GM12878 (cell line): ENCODE measurements at regions not wholly inside any gene's neighbourhood (a gene's known extent, or its start where the extent isn't known, plus 50 kb on each side); places are given as distances from the start of the nearest gene placed in this dataset.

ENCODE experiments used
- ATAC-seq: fragments of 200-7000 bp; cut with Tn5 transposase; 3 replicates; pipeline ENCODE4 v1.9.1; 2020; ENCODE audit warnings: mild to moderate bottlenecking, moderate library complexity
- BruUV-seq: library from RNA; stranded (reverse); fragments of 400-500 nt; replicated peaks from 2 replicates; lab custom pipeline; 2021; lab: Mats Ljungman, UMichigan
- CTCF ChIA-PET: fragments of 300-600 bp; sonication (Branson Sonifier 250); formaldehyde crosslinking; extraction: SDS; loops from one replicate; lab custom pipeline; 2021; ENCODE audit warnings: inconsistent platforms; lab: Yijun Ruan, JAX
- POLR2A ChIA-PET: fragments of 350-600 bp; formaldehyde crosslinking; extraction: SDS; loops from one replicate; lab custom pipeline; 2021; ENCODE audit warnings: inconsistent platforms; lab: Charles Lee
- RAD21 ChIA-PET: fragments of 300-600 bp; sonication (Branson Sonifier 250); formaldehyde crosslinking; loops from one replicate; lab custom pipeline; 2023; ENCODE audit warnings: antibody characterized with exemption; ENCODE audit not compliant: unreplicated experiment; lab: Charles Lee
- SMC1A ChIA-PET: fragments of 300-600 bp; sonication (Branson Sonifier 250); formaldehyde crosslinking; loops from one replicate; lab custom pipeline; 2023; ENCODE audit not compliant: unreplicated experiment, uncharacterized antibody; lab: Charles Lee
- DNase-seq: peaks from one replicate; pipeline ENCODE4 v3.0.0-alpha.2; 2011; ENCODE audit warnings: low read depth, low spot score
- FAIRE-seq: peaks from 3 replicates; lab custom pipeline; 2011; peaks lifted over from hg19 to GRCh38; lab: Jason Lieb, UNC
- H2AFZ ChIP-seq: 2 replicates; pipeline ENCODE4 v1.6.0; 2011; ENCODE audit warnings: low read depth, low read length, control low read depth; ENCODE audit not compliant: control insufficient read depth
- H3K27ac ChIP-seq: 2 replicates; pipeline ENCODE4 v1.5.1; 2011; ENCODE audit warnings: control low read depth; ENCODE audit not compliant: control insufficient read depth, insufficient read depth
- H3K27me3 ChIP-seq, 2 experiments: replicated peaks in 1 of 2; 2 replicates each; pipeline versions ENCODE4 v1.6.0 to v1.6.1; 2011; ENCODE audit warnings: low read length in 1 of 2; ENCODE audit not compliant: control insufficient read depth in 2 of 2, insufficient read depth in 2 of 2
- H3K36me3 ChIP-seq, 2 experiments: 2 replicates each; pipeline ENCODE4 v1.5.1; 2011; ENCODE audit warnings: low read length in 1 of 2; ENCODE audit not compliant: control insufficient read depth in 2 of 2, insufficient read depth in 2 of 2
- H3K4me1 ChIP-seq: 2 replicates; pipeline ENCODE4 v1.6.1; 2011; ENCODE audit warnings: mild to moderate bottlenecking, low read length, moderate library complexity, mixed read lengths; ENCODE audit not compliant: control insufficient read depth, insufficient read depth
- H3K4me2 ChIP-seq: 2 replicates; pipeline ENCODE4 v1.6.0; 2011; ENCODE audit warnings: control low read depth; ENCODE audit not compliant: control insufficient read depth, insufficient read depth
- H3K4me3 ChIP-seq: fragments of 200-600 bp; sonication (generic); 2 replicates; pipeline ENCODE4 v1.5.1; 2016
- H3K79me2 ChIP-seq: 2 replicates; pipeline ENCODE4 v1.6.0; 2011; ENCODE audit warnings: low read length; ENCODE audit not compliant: control insufficient read depth, insufficient read depth
- H3K9ac ChIP-seq: 2 replicates; pipeline ENCODE4 v1.8.0; 2011; ENCODE audit warnings: low read length, control low read depth, mixed read lengths; ENCODE audit not compliant: control insufficient read depth, insufficient read depth
- H3K9me3 ChIP-seq: replicated peaks from 3 replicates; pipeline ENCODE4 v1.5.1; 2011; ENCODE audit warnings: mild to moderate bottlenecking, low read length; ENCODE audit not compliant: control insufficient read depth, insufficient read depth
- H4K20me1 ChIP-seq: 2 replicates; pipeline ENCODE4 v1.6.0; 2011; ENCODE audit not compliant: control insufficient read depth, insufficient read depth
- BMI1 ChIP-seq: fragments of 450-650 bp; IDR thresholded peaks from 2 replicates; pipeline ENCODE4 v1.6.1; 2016; ENCODE audit warnings: mild to moderate bottlenecking, moderate library complexity, borderline replicate concordance
- CBX3 ChIP-seq: fragments of 200-600 bp; sonication (generic); IDR thresholded peaks from 2 replicates; pipeline ENCODE4 v1.6.1; 2016; ENCODE audit warnings: low read depth, borderline replicate concordance
- DPF2 ChIP-seq: fragments of 450-650 bp; IDR thresholded peaks from 2 replicates; pipeline ENCODE4 v1.6.1; 2017; ENCODE audit warnings: mild to moderate bottlenecking
- MTA3 ChIP-seq: IDR thresholded peaks from 2 replicates; pipeline ENCODE4 v1.6.1; 2012; ENCODE audit warnings: low read length, inconsistent platforms, borderline replicate concordance
- ZNF592 ChIP-seq: fragments of 450-650 bp; IDR thresholded peaks from 2 replicates; pipeline ENCODE4 v1.6.1; 2017; ENCODE audit warnings: mild to moderate bottlenecking, moderate library complexity
- WGBS: methylation state at CpG from one replicate; pipeline ENCODE4 v1.1.6; 2016; ENCODE audit warnings: low lambda C conversion rate; ENCODE audit not compliant: insufficient replicate concordance, insufficient coverage; ENCODE audit errors: missing lambda C conversion rate; 5-methylcytosine and 5-hydroxymethylcytosine counted together
- in situ Hi-C: fragments of 300-500 bp; cut with MboI; formaldehyde crosslinking; loops from 9 replicates; pipeline ENCODE4 v1.14.3; 2018; ENCODE audit warnings: mixed read lengths
- intact Hi-C: fragments of 100-400 bp; cut with micrococcal nuclease; formaldehyde crosslinking; loops from one replicate; pipeline ENCODE4 v1.14.2; 2022; ENCODE audit not compliant: unreplicated experiment

GRCh38 chr10:3348564-3348963 is 176.0 kb upstream of the PITRM1 start:
- CTCF ChIA-PET: no interaction called here
- Histone ChIP-seq H3K36me3 (no peaks in the 10 kb centered on the region), H3K9me3 (no peaks in the 10 kb centered on the region), H4K20me1 (no peaks in the 10 kb centered on the region), H2AFZ (no peak overlapping the region), H3K9ac (no peak overlapping the region), H3K27ac (no peak overlapping the region), H3K27me3 (peaks cover 0 to 1% of the 10 kb centered on the region in 2 experiments; a peak in 2 of 4 replicates), H3K4me3 (no peak overlapping the region), H3K4me2 (no peak overlapping the region), H3K79me2 (no peaks in the 10 kb centered on the region), H3K4me1 (no peaks in the 10 kb centered on the region)
- POLR2A ChIA-PET: no interaction called here
- intact Hi-C loops (no loop called here), in situ Hi-C loops (no loop called here)
- no TSS peak for BruUV-seq
- SMC1A ChIA-PET: no interaction called here
- no peak for TF ChIP-seq MTA3
- no peak for TF ChIP-seq DPF2
- TF ChIP-seq ZNF592: no peak
- no peak for TF ChIP-seq CBX3
- TF ChIP-seq BMI1: no peak
- no peak for DNase-seq
- ATAC-seq: no peak
- FAIRE-seq: no peak
- RAD21 ChIA-PET: no interaction called here
- WGBS: 25% methylated on average over 6 of the region's 6 CpGs
